HCT116 (cell line): ENCODE measurements at regions not wholly inside any gene's neighbourhood (a gene's known extent, or its start where the extent isn't known, plus 50 kb on each side); places are given as distances from the start of the nearest gene placed in this dataset.

Experiments
- ATAC-seq: fragments of 200-7000 bp; cut with Tn5 transposase; 2 replicates; pipeline ENCODE4 v1.9.1; 2020; ENCODE audit warnings: mild to moderate bottlenecking, moderate library complexity
- BruUV-seq: library from RNA; stranded (reverse); fragments of 400-500 nt; replicated peaks from 2 replicates; lab custom pipeline; 2021; lab: Mats Ljungman, UMichigan
- CTCF ChIA-PET: fragments of 300-600 bp; sonication (Branson Sonifier 250); formaldehyde crosslinking; loops from one replicate; lab custom pipeline; 2021; ENCODE audit warnings: antibody characterized with exemption; lab: Charles Lee
- POLR2A ChIA-PET: fragments of 300-600, 350-600 bp; sonication (Branson Sonifier 250); formaldehyde crosslinking; loops from one replicate; lab custom pipeline; 2021; ENCODE audit warnings: antibody characterized with exemption; lab: Charles Lee
- RAD21 ChIA-PET, 2 experiments: fragments of 300-600 bp; sonication (Branson Sonifier 250); formaldehyde crosslinking; loops; one replicate each; lab custom pipeline; 2023; ENCODE audit warnings: low total read pairs in 2 of 2; ENCODE audit not compliant: uncharacterized antibody in 2 of 2, unreplicated experiment in 2 of 2, low non-redundant PET in 1 of 2; lab: Charles Lee
- DNase-seq: peaks from one replicate; pipeline ENCODE4 v3.0.0-alpha.2; 2010; ENCODE audit warnings: low read depth, low spot score
- H2AFZ ChIP-seq: fragments of 200-600 bp; shearing (Covaris generic), sonication (generic); 2 replicates; pipeline ENCODE4 v1.6.1; 2017; ENCODE audit warnings: low read depth, mixed run types, mixed read lengths, antibody characterized with exemption, low read length; ENCODE audit not compliant: poor library complexity, severe bottlenecking
- H3K27ac ChIP-seq: 2 replicates; pipeline ENCODE4 v1.5.1; 2012; ENCODE audit warnings: low read depth, low read length
- H3K27me3 ChIP-seq: fragments of 200-600 bp; sonication (generic); 2 replicates; pipeline ENCODE4 v1.6.1; 2016; ENCODE audit warnings: mixed run types, low read length, mixed read lengths; ENCODE audit not compliant: insufficient read depth
- H3K36me3 ChIP-seq, 2 experiments: fragments of 200-500 bp in 1 of 2; fragments of 200-600 bp in 1 of 2; sonication (Bioruptor generic) in 1 of 2; sonication (generic) in 1 of 2; 2 replicates each; pipeline versions ENCODE4 v1.5.1 to v1.6.1; 2014 to 2016; ENCODE audit warnings: low read length in 2 of 2, inconsistent platforms in 1 of 2, mixed read lengths in 1 of 2, mixed run types in 1 of 2; ENCODE audit not compliant: insufficient read depth in 2 of 2, control insufficient read depth in 1 of 2
- H3K4me1 ChIP-seq, 2 experiments: fragments of 200-600 bp in 1 of 2; sonication (generic) in 1 of 2; 2 replicates each; pipeline versions ENCODE4 v1.5.1 to v1.6.1; 2012 to 2017; ENCODE audit warnings: low read length in 2 of 2, inconsistent platforms in 1 of 2, mild to moderate bottlenecking in 1 of 2, mixed read lengths in 1 of 2, mixed run types in 1 of 2, moderate library complexity in 1 of 2; ENCODE audit not compliant: insufficient read depth in 2 of 2, control insufficient read depth in 1 of 2
- H3K4me2 ChIP-seq: fragments of 200-600 bp; sonication (generic); 2 replicates; pipeline ENCODE4 v1.6.1; 2017; ENCODE audit warnings: mixed run types, low read length, mixed read lengths
- H3K4me3 ChIP-seq, 2 experiments: fragments of 200-600 bp in 1 of 2; sonication (generic) in 1 of 2; replicated peaks in 1 of 2; 2 replicates each; pipeline ENCODE4 v1.5.1; 2011 to 2016; ENCODE audit warnings: low read length in 2 of 2, control low read depth in 1 of 2, low read depth in 1 of 2, mild to moderate bottlenecking in 1 of 2, mixed read lengths in 1 of 2, mixed run types in 1 of 2
- H3K79me2 ChIP-seq: fragments of 200-600 bp; sonication (generic); 2 replicates; pipeline ENCODE4 v1.6.1; 2017; ENCODE audit warnings: mild to moderate bottlenecking, mixed run types, low read length, moderate library complexity, mixed read lengths; ENCODE audit not compliant: insufficient read depth
- H3K9ac ChIP-seq: fragments of 200-600 bp; sonication (generic); 2 replicates; pipeline ENCODE4 v1.6.1; 2016; ENCODE audit warnings: low read length, mixed read lengths
- H3K9me2 ChIP-seq: fragments of 200-600 bp; sonication (generic), shearing (Covaris generic); 2 replicates; pipeline ENCODE4 v1.6.1; 2017; ENCODE audit warnings: mixed run types, mild to moderate bottlenecking, moderate library complexity; ENCODE audit not compliant: insufficient read depth
- H3K9me3 ChIP-seq, 2 experiments: fragments of 200-500 bp in 1 of 2; fragments of 200-600 bp in 1 of 2; sonication (Bioruptor generic) in 1 of 2; sonication (generic) in 1 of 2; 2 replicates each; pipeline ENCODE4 v1.6.1; 2014 to 2017; ENCODE audit warnings: low read length in 2 of 2, mixed read lengths in 2 of 2, inconsistent platforms in 1 of 2, low read depth in 1 of 2, mild to moderate bottlenecking in 1 of 2, mixed run types in 1 of 2, moderate library complexity in 1 of 2; ENCODE audit not compliant: control insufficient read depth in 1 of 2, insufficient read depth in 1 of 2
- H4K20me1 ChIP-seq: fragments of 200-600 bp; sonication (generic), shearing (Covaris generic); 2 replicates; pipeline ENCODE4 v1.6.1; 2017; ENCODE audit warnings: mixed run types, mild to moderate bottlenecking, moderate library complexity; ENCODE audit not compliant: insufficient read depth
- CBX3 ChIP-seq: IDR thresholded peaks from 2 replicates; pipeline ENCODE4 v1.6.1; 2012; ENCODE audit warnings: low read depth
- CEBPB ChIP-seq: IDR thresholded peaks from 2 replicates; pipeline ENCODE4 v1.6.1; 2012; ENCODE audit warnings: low read depth
- CTCF ChIP-seq, 3 experiments: fragments of 200-600 bp in 1 of 3; sonication (generic) in 1 of 3; IDR thresholded peaks in 2 of 3; conservative IDR thresholded peaks in 1 of 3; 2 replicates each; pipeline ENCODE4 v1.5.1; 2012 to 2017; ENCODE audit warnings: low read depth in 2 of 3, low read length in 2 of 3, antibody characterized with exemption in 1 of 3, borderline replicate concordance in 1 of 3, control low read depth in 1 of 3, mild to moderate bottlenecking in 1 of 3, mixed read lengths in 1 of 3, mixed run types in 1 of 3, moderate library complexity in 1 of 3; ENCODE audit not compliant: insufficient read depth in 1 of 3
- EZH2phosphoT487 ChIP-seq: fragments of 200-600 bp; IDR thresholded peaks from 2 replicates; pipeline ENCODE4 v1.6.1; 2018; ENCODE audit warnings: antibody characterized with exemption, borderline replicate concordance
- MAX ChIP-seq: IDR thresholded peaks from 2 replicates; pipeline ENCODE4 v1.6.1; 2012
- POLR2A ChIP-seq: IDR thresholded peaks from 2 replicates; pipeline ENCODE4 v1.7.0; 2011; ENCODE audit warnings: borderline replicate concordance; ENCODE audit not compliant: insufficient read depth, insufficient read length; ENCODE audit errors: extremely low read depth
- POLR2AphosphoS5 ChIP-seq: IDR thresholded peaks from 2 replicates; pipeline ENCODE4 v1.6.1; 2011; ENCODE audit warnings: mild to moderate bottlenecking, low read depth, low read length, moderate library complexity
- RAD21 ChIP-seq: IDR thresholded peaks from 2 replicates; pipeline ENCODE4 v1.6.1; 2012; ENCODE audit warnings: low read depth, mild to moderate bottlenecking
- SIN3A ChIP-seq: IDR thresholded peaks from 2 replicates; pipeline ENCODE4 v1.6.1; 2012; ENCODE audit warnings: low read depth
- SP1 ChIP-seq: IDR thresholded peaks from 2 replicates; pipeline ENCODE4 v1.6.1; 2012; ENCODE audit warnings: low read depth
- SRF ChIP-seq: IDR thresholded peaks from 2 replicates; pipeline ENCODE4 v1.6.1; 2012; ENCODE audit warnings: low read depth
- TCF7L2 ChIP-seq: IDR thresholded peaks from 2 replicates; pipeline ENCODE4 v1.7.0; 2011; ENCODE audit warnings: borderline replicate concordance, inconsistent platforms; ENCODE audit not compliant: insufficient read depth, insufficient read length; ENCODE audit errors: extremely low read depth
- ZBTB33 ChIP-seq: IDR thresholded peaks from 2 replicates; pipeline ENCODE4 v1.6.1; 2011; ENCODE audit warnings: mild to moderate bottlenecking, low read length, moderate library complexity; ENCODE audit not compliant: insufficient replicate concordance; ENCODE audit errors: extremely low read depth
- ZFX ChIP-seq: fragments of 450-650 bp; IDR thresholded peaks from 2 replicates; pipeline ENCODE4 v1.6.1; 2017
- ZNF274 ChIP-seq: fragments of 200-500 bp; sonication (Bioruptor generic); IDR thresholded peaks from 2 replicates; pipeline ENCODE4 v1.6.1; 2014; ENCODE audit warnings: mild to moderate bottlenecking, low read depth, low read length, inconsistent platforms
- intact Hi-C: fragments of 100-400 bp; cut with micrococcal nuclease; formaldehyde crosslinking; loops from 2 replicates; pipeline ENCODE4 v1.10.0; 2022

- TF ChIP-seq RAD21: no peak
- no peak for TF ChIP-seq SIN3A
- TF ChIP-seq MAX: no peak
- TF ChIP-seq SRF: no peak
- no peak for TF ChIP-seq ZBTB33
- TF ChIP-seq CEBPB: no peak
- TF ChIP-seq ZFX: no peak
Observed at GRCh38 chr15:29621616-29622015, 200.7 kb downstream of the TJP1 start (continued).

- POLR2A ChIA-PET: no interaction called here
- no TSS peak for BruUV-seq
- ATAC-seq: no peak
- TF ChIP-seq SRF (no peak), CEBPB (no peak), ZFX (no peak), TCF7L2 (no peak), CTCF (IDR thresholded peaks at IDR 0.05 in 2 of 3, conservative IDR thresholded peaks at IDR 0.05 in 1 of 3; ENCODE audit: borderline replicate concordance in 1 of 3, insufficient read depth in 1 of 3, low read depth in 2 of 3, low read length in 2 of 3) (no peak), ZNF274 (no peak), CBX3 (no peak), EZH2phosphoT487 (no peak), SP1 (no peak), POLR2A (no peak), POLR2AphosphoS5 (no peak), RAD21 (no peak)
- TF ChIP-seq, all 23 proteins: peak for 0
- Histone ChIP-seq H3K79me2 (no peaks in the 10 kb centered on the region), H3K27ac (no peak overlapping the region), H3K4me3 (no peak overlapping the region), H3K36me3 (no peaks in the 10 kb centered on the region), H3K4me1 (peaks cover 3% of the 10 kb centered on the region in 2 experiments; a peak in 2 of 4 replicates), H3K9me2 (no peaks in the 10 kb centered on the region), H3K9me3 (no peaks in the 10 kb centered on the region), H2AFZ (no peak overlapping the region), H3K4me2 (no peak overlapping the region), H4K20me1 (no peaks in the 10 kb centered on the region), H3K9ac (no peak overlapping the region), H3K27me3 (no peaks in the 10 kb centered on the region)
- ChIA-PET CTCF (no interaction called here), RAD21 (no interaction called here)
- DNase-seq: no peak
- intact Hi-C loops: loop anchor here (5.0 kb wide), 1 partner anchor 34 kb away; no protein-coding TSS in a partner anchor
Observed at GRCh38 chr15:29618586-29618985, 203.7 kb downstream of the TJP1 start.
